ENCODE measurements at regions not wholly inside any gene's neighbourhood (a gene's known extent, or its start where the extent isn't known, plus 50 kb on each side); places are given as distances from the start of the nearest gene placed in this dataset.

- no peak for DNase-seq
Observed at GRCh38 chr14:94922595-94923239, 152.8 kb upstream of the GSC start.

- no peak for DNase-seq
Observed at GRCh38 chr14:94921882-94922585, 152.1 kb upstream of the GSC start.

- no peak for DNase-seq
Observed at GRCh38 chr14:94921456-94921855, 151.5 kb upstream of the GSC start.

GRCh38 chr14:94919896-94920295 lies 150.0 kb upstream of the GSC start:
- no peak for DNase-seq

GRCh38 chr14:94918896-94919295 lies 149.0 kb upstream of the GSC start:
- DNase-seq, result no peak

DNA sequence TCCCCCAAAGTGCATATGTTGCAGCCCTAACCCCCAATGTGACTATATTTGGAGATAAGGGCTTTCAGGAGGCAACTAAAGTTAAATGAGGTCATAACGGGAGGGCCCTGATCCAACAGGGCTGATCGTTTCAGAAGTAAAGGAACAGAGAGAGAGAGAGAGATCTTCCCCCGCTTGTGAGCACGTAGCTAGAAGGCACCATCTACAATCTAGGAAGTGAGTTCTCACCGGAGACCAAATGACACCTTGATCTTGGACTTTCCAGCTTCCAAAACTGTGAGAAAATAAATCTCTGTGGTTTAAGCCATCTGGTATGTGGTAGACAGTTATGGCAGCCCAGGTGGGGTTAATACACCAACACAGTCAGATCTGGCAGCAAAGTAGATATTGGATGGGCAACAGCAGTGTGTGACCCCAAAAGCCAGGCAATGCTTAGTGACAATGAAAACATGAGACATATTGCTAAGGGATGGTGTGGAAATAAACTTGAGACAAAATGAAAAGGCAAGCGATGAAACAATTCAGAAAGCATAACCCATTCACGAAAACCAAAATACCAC lies 147.2 kb upstream of the GSC start:
- DNase-seq, result no peak

DNA sequence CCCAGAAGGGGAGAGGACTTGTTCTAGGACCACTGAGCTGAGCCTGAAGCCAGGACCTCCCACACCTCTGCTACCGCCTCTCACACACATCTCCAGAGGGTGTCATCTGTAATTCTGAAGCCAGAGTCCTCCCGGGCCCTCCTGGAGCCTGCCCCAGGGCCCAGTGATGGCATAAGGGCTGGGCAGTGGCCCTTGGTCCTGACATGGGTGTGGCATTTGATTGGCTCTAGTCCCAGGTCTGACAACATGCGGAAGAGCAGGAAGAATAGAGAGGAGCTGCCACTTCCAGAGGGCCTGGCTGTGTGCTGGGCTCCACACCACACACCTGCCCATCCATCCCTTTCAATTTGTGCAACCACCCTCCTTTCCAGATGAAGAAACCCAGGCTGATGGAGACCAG lies 144.3 kb upstream of the GSC start:
- no peak for DNase-seq

DNA sequence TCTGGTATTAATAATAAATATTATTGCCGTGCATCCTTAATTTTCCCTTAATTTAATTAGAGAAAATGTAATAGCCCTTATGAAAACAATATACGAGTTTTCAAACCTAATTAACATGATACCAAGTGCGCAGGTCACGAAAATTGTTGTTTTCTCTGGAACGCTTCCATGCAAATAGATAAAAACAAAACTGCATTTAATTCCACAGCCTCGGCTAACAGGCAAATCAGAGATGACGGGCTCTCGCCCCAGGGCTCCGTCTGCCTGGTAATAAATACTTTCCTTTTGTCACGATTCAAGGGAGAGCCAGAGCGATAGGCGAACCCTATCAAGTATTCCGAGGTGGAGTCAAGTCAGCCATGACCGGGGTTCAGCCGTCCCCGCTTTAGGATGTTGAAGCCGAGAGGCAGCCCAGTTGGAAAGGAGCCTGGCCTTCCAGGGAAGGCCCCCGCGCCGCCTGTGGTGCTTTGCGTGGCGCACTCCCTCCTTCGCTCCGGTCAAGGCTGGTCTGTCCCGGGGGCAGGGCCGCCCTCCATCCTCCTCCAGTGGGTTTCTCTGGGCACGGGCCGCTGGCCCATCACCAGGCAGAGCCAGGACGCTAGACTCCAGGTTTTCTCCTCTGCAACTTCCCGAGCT lies 137.8 kb upstream of the GSC start:
- DNase-seq, result no peak

- no peak for DNase-seq
Observed at GRCh38 chr14:94906991-94907587, 137.2 kb upstream of the GSC start.

DNA sequence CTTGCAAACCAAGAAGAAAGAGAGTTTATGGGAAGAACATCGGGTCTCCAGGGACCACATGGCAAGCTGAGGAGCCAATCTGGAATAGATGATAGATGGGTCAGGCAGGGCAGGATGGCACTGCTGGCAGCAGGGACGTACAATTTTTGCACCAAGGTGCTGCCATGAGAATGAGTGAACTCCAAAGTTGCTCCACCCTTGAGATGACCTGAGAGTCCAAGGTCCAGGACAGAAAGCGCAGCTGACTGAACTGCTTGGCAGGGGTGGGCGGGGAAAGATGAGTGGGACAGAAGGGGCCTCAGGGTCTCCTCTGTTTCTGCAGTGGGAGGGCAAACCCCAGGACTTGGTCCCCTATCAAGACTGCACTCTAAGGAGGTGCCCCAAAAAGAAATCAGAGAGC lies 136.7 kb upstream of the GSC start:
- DNase-seq, result no peak

- no peak for DNase-seq
Observed at GRCh38 chr14:94904636-94905035, 134.7 kb upstream of the GSC start.

- DNase-seq, result no peak
Observed at GRCh38 chr14:94903883-94904282, 134.0 kb upstream of the GSC start.

DNA sequence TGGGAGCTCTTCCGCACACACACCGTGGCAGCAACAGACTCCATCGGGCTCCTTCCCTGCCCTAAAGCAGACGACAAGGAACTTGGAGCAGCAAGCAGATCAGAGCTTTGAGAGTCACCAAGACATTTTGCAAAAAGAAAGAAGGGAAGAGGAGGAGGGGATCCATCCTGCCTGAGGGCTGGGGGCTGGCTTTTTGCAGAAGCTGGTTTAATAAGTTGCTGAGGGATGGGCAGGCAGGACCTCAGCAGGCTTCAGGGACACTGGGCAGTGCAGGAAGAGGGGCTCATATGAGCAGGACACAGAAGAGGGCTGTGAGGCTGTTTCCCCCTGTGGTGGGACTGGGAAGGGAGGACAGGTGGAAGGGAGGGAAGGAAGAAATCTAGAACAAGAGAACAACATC lies 133.4 kb upstream of the GSC start:
- DNase-seq, result no peak

DNA sequence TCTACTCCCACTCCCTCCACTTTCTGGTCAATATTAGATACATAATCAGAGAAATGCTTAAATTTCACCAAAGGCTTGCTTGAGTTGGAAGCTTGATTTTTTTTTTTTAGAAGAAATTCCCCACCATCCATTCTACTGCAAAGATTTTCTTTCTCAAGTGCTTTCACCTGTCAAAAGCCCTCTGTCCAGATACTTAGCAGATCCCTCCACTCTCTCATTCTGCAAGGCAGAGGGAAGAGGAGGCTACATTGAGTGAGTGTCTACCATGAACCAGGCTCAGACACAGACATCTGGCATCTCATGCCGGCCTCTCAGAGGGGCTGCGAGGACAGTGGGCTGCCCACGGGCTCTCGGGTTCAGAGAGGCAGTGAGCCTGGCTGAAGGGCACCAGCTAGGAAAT lies 127.6 kb upstream of the GSC start:
- no peak for DNase-seq

GRCh38 chr14:94897082-94897481 lies 127.2 kb upstream of the GSC start:
- DNase-seq, result no peak

DNA sequence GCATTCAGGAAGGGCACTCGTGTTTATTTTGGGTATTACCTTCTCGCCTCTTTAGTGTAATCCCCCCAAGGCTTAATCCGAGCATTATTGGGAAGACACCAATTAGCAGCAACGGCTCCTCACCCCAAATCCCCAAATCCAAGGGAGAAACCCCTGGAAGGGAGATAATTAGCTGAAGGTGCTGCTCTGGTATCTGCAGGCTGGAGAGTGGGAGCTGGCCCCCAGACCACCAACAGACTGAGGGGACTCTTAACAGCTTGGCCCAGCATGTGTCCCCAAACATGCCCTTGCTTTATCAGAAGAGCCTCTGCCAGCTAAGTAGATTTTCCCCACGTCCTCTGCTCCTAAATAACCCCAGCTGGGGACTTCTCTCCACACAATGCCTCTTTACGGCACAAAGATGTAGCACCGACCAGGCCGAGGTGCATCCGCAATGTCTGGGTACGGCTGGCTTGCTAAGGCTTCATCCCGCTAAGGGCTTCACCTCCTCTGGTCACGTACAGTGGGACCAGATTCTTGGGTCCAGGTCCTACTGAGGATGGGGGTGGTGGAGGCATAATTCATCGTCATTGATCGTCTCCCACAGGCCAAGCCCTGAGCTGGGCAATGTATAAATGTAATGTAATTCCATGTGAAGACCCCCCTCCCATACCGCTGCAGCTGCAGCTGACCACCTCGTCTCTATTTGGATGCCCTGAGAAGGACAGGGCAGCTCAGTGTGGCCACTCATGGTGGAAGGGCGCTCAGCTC lies 123.7 kb upstream of the GSC start:
- no peak for DNase-seq

DNA sequence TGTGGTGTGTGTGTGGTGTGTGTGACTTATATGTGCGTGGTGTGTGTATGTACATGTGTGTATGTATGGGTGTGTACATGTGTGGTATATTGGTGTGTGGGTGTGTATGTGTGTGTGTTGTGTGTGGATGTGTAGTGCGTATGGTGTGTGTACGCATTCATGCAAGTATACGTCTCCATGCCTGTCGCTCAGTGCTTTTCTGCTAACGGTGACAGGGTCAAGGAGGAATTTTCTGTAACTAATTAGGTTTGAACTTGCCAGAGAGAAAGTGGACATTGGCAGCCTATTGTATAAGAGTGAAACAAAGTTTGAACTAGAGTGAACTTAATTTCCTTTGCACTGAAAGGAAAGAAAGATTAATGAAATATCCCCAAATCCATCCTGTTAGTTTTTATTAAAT lies 120.9 kb upstream of the GSC start:
- no peak for DNase-seq

- no peak for DNase-seq
Observed at GRCh38 chr14:94889520-94890312, 119.8 kb upstream of the GSC start.

GRCh38 chr14:94888121-94888520 lies 118.2 kb upstream of the GSC start:
- DNase-seq, result no peak

DNA sequence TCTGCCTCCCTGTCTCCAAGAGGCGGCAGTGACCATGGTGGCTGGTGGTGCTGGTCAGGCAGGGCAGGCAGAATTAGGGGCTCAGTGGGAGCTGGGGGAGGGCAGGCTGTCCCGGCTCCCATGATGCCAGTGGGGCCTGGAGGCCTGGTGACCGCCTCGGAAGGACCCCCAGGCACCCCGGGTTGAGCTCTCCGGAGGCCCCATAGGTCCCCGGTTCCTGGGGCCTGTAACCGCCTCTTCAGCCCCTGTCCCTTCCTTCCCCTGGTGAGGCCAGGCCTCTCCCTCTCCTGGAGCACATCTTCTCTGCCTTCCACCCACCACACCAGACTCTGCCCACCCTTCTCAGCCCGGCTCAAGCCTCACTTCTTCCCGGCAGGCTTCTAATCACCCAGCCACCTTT lies 117.7 kb upstream of the GSC start:
- DNase-seq, result no peak

- no peak for DNase-seq
Observed at GRCh38 chr14:94886931-94887330, 117.0 kb upstream of the GSC start.

- DNase-seq, result no peak
Observed at GRCh38 chr14:94885481-94886155, 115.7 kb upstream of the GSC start.

Measured in activated CD8-positive, alpha-beta memory T cell treated with anti-CD3 and anti-CD28 coated beads, Interleukin-2, amount 50 U/mL, for 48 hours (primary cell).